Gastrocnemius medialis (tissue), 4 donors: ENCODE measurements at regions not wholly inside any gene's neighbourhood (a gene's known extent, or its start where the extent isn't known, plus 50 kb on each side); places are given as distances from the start of the nearest gene placed in this dataset.

ENCODE experiments used
- ATAC-seq, 2 donors: fragments of 150-250 bp; one replicate each; pipeline ENCODE4 v1.9.1; 2016
- DNase-seq, 2 donors: peaks; one replicate each; pipeline ENCODE4 v3.0.0-alpha.2; 2019
- H3K27ac ChIP-seq, 4 donors: fragments of 200-600 bp; sonication (generic); 1 replicate in 1 of 4; 2 replicates in 3 of 4; pipeline ENCODE4 v1.5.1; 2016 to 2018; ENCODE audit warnings: mild to moderate bottlenecking in 2 of 4, moderate library complexity in 1 of 4
- H3K27me3 ChIP-seq, 3 donors: fragments of 200-600 bp; sonication (generic) in 2 of 3; 1 replicate in 1 of 3; 2 replicates in 2 of 3; pipeline versions ENCODE4 v1.5.1 to v1.6.0; 2016 to 2019; ENCODE audit warnings: mild to moderate bottlenecking in 1 of 3, moderate library complexity in 1 of 3
- H3K36me3 ChIP-seq, 2 donors: fragments of 200-600 bp; sonication (generic) in 1 of 2; one replicate each; pipeline ENCODE4 v1.5.1; 2017 to 2018
- H3K4me1 ChIP-seq, 2 donors: fragments of 200-600 bp; sonication (generic) in 1 of 2; one replicate each; pipeline ENCODE4 v1.5.1; 2016 to 2017; ENCODE audit warnings: mild to moderate bottlenecking in 2 of 2
- H3K4me3 ChIP-seq, 4 donors: fragments of 200-600 bp; sonication (generic) in 3 of 4; 1 replicate in 1 of 4; 2 replicates in 3 of 4; pipeline ENCODE4 v1.5.1; 2016 to 2019; ENCODE audit warnings: mild to moderate bottlenecking in 2 of 4
- H3K9me3 ChIP-seq, 3 donors: fragments of 200-600 bp; sonication (generic) in 2 of 3; 1 replicate in 1 of 3; 2 replicates in 2 of 3; pipeline ENCODE4 v1.5.1; 2016 to 2019
- POLR2A ChIP-seq, 2 donors: fragments of 450-650 bp; IDR thresholded peaks; one replicate each; pipeline ENCODE4 v1.6.1; 2017; ENCODE audit warnings: antibody characterized with exemption in 2 of 2, mild to moderate bottlenecking in 2 of 2, moderate library complexity in 2 of 2
- in situ Hi-C, 4 donors: fragments of 200-750 bp; cut with MboI; loops; one replicate each; pipeline versions ENCODE4 v1.15.0 to v1.8.0; 2017; ENCODE audit warnings: low sequenced_read_pairs in 4 of 4
- intact Hi-C: fragments of 100-400 bp; cut with DNase I; formaldehyde crosslinking; loops from one replicate; pipeline ENCODE4 v1.15.1; 2023; ENCODE audit warnings: low total_unique reads
- TF ChIP-seq, protein P1 (sequence below), 5 experiments: fragments of 450-650 bp in 3 of 5; fragments of 200-600 bp in 2 of 5; sonication (generic) in 2 of 5; IDR thresholded peaks in 4 of 5; conservative IDR thresholded peaks in 1 of 5; 1 replicate in 4 of 5; 2 replicates in 1 of 5; pipeline ENCODE4 v1.5.1; 2016 to 2019; ENCODE audit warnings: antibody characterized with exemption in 5 of 5, mild to moderate bottlenecking in 3 of 5, moderate library complexity in 3 of 5

DNA sequence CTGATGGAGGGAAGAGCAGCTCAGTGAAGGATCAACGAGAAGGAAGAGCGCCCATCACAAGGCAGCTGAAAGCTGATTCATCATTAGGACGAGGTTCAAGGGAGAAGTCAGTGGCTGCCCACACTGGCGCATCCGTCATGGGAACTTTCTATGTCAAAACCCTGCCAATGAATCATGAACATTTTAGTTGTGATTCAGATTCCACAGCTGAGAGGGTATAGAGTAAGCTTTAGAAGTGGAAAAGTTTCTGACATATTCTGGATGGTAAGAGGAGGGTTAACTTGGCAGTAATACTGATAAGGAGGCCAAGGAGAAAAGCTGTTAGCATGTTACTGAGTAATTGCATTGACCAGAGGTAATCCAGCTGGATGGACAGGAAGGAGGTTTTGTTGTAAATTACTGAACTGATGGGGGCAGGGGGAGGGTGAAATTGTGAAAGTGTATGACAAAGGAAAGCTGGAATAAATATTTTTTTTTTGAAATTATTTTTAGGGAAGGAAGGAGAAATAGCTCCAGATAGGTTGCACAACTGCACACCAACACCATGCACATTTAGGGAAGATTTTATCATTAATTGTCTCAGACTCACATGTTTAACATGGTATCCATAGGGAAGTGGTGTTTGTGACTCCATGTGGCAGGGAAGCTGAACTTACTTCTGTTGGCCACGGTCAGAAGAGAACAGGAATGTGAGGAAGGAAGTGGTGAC lies 78.3 kb upstream of the NRP1 start:
- DNase-seq: peak in 1 of 2 donors; percentile 31
- in situ Hi-C loops: no loop called here
- Histone ChIP-seq H3K4me1 (peaks cover 0 to 3% of the 10 kb centered on the region in 2 donors), H3K9me3 (no peaks in the 10 kb centered on the region), H3K27me3 (no peaks in the 10 kb centered on the region), H3K4me3 (no peak overlapping the region), H3K36me3 (no peaks in the 10 kb centered on the region), H3K27ac (no peak overlapping the region)
- TF ChIP-seq POLR2A (IDR thresholded peaks at IDR 0.05): no peak
- TF ChIP-seq, protein P1, sequence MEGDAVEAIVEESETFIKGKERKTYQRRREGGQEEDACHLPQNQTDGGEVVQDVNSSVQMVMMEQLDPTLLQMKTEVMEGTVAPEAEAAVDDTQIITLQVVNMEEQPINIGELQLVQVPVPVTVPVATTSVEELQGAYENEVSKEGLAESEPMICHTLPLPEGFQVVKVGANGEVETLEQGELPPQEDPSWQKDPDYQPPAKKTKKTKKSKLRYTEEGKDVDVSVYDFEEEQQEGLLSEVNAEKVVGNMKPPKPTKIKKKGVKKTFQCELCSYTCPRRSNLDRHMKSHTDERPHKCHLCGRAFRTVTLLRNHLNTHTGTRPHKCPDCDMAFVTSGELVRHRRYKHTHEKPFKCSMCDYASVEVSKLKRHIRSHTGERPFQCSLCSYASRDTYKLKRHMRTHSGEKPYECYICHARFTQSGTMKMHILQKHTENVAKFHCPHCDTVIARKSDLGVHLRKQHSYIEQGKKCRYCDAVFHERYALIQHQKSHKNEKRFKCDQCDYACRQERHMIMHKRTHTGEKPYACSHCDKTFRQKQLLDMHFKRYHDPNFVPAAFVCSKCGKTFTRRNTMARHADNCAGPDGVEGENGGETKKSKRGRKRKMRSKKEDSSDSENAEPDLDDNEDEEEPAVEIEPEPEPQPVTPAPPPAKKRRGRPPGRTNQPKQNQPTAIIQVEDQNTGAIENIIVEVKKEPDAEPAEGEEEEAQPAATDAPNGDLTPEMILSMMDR (IDR thresholded peaks at IDR 0.05 in 4 of 5, conservative IDR thresholded peaks at IDR 0.05 in 1 of 5): no peak
- ATAC-seq: peak; percentile 27 to 56
- intact Hi-C loops: no loop called here

DNA sequence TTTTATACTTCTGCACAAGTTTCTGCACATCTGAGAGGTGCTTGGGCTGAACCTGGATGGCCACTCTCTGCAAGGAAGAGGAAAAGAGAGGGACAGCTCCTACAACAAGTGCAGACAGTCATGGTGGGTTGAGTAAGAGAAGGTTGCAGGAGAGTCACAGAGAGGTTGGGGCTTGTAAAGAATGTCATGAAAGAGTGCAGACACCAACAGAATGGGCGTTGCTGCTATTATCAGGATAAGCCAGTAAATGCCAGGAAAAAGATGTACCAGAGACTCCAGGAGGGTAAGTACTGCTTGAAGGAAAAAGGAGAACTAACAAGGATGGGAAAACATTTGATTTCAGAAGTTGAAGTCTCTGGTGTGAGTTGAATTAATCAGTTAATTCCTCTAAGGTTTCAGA lies 77.8 kb upstream of the NRP1 start:
- no peaks in the 10 kb centered on the region for H3K9me3 ChIP-seq
- no peaks in the 10 kb centered on the region for H3K36me3 ChIP-seq
- H3K4me1 ChIP-seq: peaks cover 0 to 3% of the 10 kb centered on the region in 2 donors
- ATAC-seq (no peak), DNase-seq (no peak)
- intact Hi-C loops: no loop called here
- H3K27ac ChIP-seq: no peak overlapping the region
- no peak overlapping the region for H3K4me3 ChIP-seq
- in situ Hi-C loops: no loop called here
- TF ChIP-seq POLR2A (IDR thresholded peaks at IDR 0.05): no peak
- TF ChIP-seq, protein P1 (IDR thresholded peaks at IDR 0.05 in 4 of 5, conservative IDR thresholded peaks at IDR 0.05 in 1 of 5): no peak
- no peaks in the 10 kb centered on the region for H3K27me3 ChIP-seq

GRCh38 chr10:33410860-33411234 lies 76.4 kb upstream of the NRP1 start:
- in situ Hi-C loops: no loop called here
- Histone ChIP-seq H3K9me3 (no peaks in the 10 kb centered on the region), H3K27ac (no peak overlapping the region), H3K4me3 (no peak overlapping the region), H3K36me3 (no peaks in the 10 kb centered on the region), H3K27me3 (no peaks in the 10 kb centered on the region), H3K4me1 (no peaks in the 10 kb centered on the region)
- TF ChIP-seq, protein P1 (IDR thresholded peaks at IDR 0.05 in 4 of 5, conservative IDR thresholded peaks at IDR 0.05 in 1 of 5): no peak
- no peak for TF ChIP-seq POLR2A (IDR thresholded peaks at IDR 0.05)
- intact Hi-C loops: no loop called here
- no peak for DNase-seq
- ATAC-seq: no peak

GRCh38 chr10:33410096-33410859 lies 75.8 kb upstream of the NRP1 start:
- no peaks in the 10 kb centered on the region for H3K4me1 ChIP-seq
- TF ChIP-seq, protein P1 (IDR thresholded peaks at IDR 0.05 in 4 of 5, conservative IDR thresholded peaks at IDR 0.05 in 1 of 5): no peak
- TF ChIP-seq POLR2A (IDR thresholded peaks at IDR 0.05): no peak
- intact Hi-C loops: no loop called here
- no peak overlapping the region for H3K4me3 ChIP-seq
- in situ Hi-C loops: no loop called here
- no peak overlapping the region for H3K27ac ChIP-seq
- H3K36me3 ChIP-seq: no peaks in the 10 kb centered on the region
- ATAC-seq: no peak
- DNase-seq: no peak
- no peaks in the 10 kb centered on the region for H3K9me3 ChIP-seq
- no peaks in the 10 kb centered on the region for H3K27me3 ChIP-seq
